GM08714 (cell line): ENCODE measurements at regions not wholly inside any gene's neighbourhood (a gene's known extent, or its start where the extent isn't known, plus 50 kb on each side); places are given as distances from the start of the nearest gene placed in this dataset.

Experiments
- H3K4me3 ChIP-seq: fragments of 200-500 bp; sonication (Bioruptor generic); 2 replicates; pipeline ENCODE4 v1.5.1; 2014; ENCODE audit warnings: mild to moderate bottlenecking, low read length, inconsistent platforms
- ZNF274 ChIP-seq: IDR thresholded peaks from 2 replicates; pipeline ENCODE4 v1.6.1; 2012; ENCODE audit warnings: mild to moderate bottlenecking, low read depth, low read length

- H3K4me3 ChIP-seq = no peak overlapping the region
- no peak for TF ChIP-seq ZNF274
Observed at GRCh38 chr14:86722612-86723253, 1192.8 kb downstream of the FLRT2 start.

- TF ChIP-seq ZNF274 = no peak
- H3K4me3 ChIP-seq = no peak overlapping the region
Observed at GRCh38 chr14:86714575-86714974, 1184.6 kb downstream of the FLRT2 start.

- no peak overlapping the region for H3K4me3 ChIP-seq
- no peak for TF ChIP-seq ZNF274
Observed at GRCh38 chr14:86714153-86714552, 1184.2 kb downstream of the FLRT2 start.

- H3K4me3 ChIP-seq = no peak overlapping the region
- no peak for TF ChIP-seq ZNF274
Observed at GRCh38 chr14:86712727-86713126, 1182.8 kb downstream of the FLRT2 start.

GRCh38 chr14:86712176-86712575, 1182.2 kb downstream of the FLRT2 start:
- no peak overlapping the region for H3K4me3 ChIP-seq

GRCh38 chr14:86708846-86709339, 1178.9 kb downstream of the FLRT2 start:
- no peak overlapping the region for H3K4me3 ChIP-seq
- no peak for TF ChIP-seq ZNF274

More at GRCh38 chr14:86712176-86712575, 1182.2 kb downstream of the FLRT2 start:
- TF ChIP-seq ZNF274 = no peak

GRCh38 chr14:86707071-86707470, 1177.1 kb downstream of the FLRT2 start:
- H3K4me3 ChIP-seq = no peak overlapping the region
- TF ChIP-seq ZNF274 = no peak

GRCh38 chr14:86683561-86683960, 1153.6 kb downstream of the FLRT2 start:
- H3K4me3 ChIP-seq = no peak overlapping the region
- TF ChIP-seq ZNF274 = no peak

- no peak for TF ChIP-seq ZNF274
- no peak overlapping the region for H3K4me3 ChIP-seq
Observed at GRCh38 chr14:86675059-86675458, 1145.1 kb downstream of the FLRT2 start.

- TF ChIP-seq ZNF274 = no peak
- no peak overlapping the region for H3K4me3 ChIP-seq
Observed at GRCh38 chr14:86673523-86673969, 1143.6 kb downstream of the FLRT2 start.

GRCh38 chr14:86672080-86672479, 1142.1 kb downstream of the FLRT2 start:
- no peak overlapping the region for H3K4me3 ChIP-seq
- TF ChIP-seq ZNF274 = no peak

GRCh38 chr14:86665975-86666374, 1136.0 kb downstream of the FLRT2 start:
- no peak for TF ChIP-seq ZNF274

GRCh38 chr14:86662334-86662733, 1132.4 kb downstream of the FLRT2 start:
- no peak overlapping the region for H3K4me3 ChIP-seq
- no peak for TF ChIP-seq ZNF274

More at GRCh38 chr14:86665975-86666374, 1136.0 kb downstream of the FLRT2 start:
- H3K4me3 ChIP-seq = no peak overlapping the region

GRCh38 chr14:86654558-86655184, 1124.7 kb downstream of the FLRT2 start:
- H3K4me3 ChIP-seq = no peak overlapping the region
- TF ChIP-seq ZNF274 = no peak

GRCh38 chr14:86652526-86652925, 1122.6 kb downstream of the FLRT2 start:
- no peak overlapping the region for H3K4me3 ChIP-seq
- TF ChIP-seq ZNF274 = no peak
